ENCODE measurements at regions not wholly inside any gene's neighbourhood (a gene's known extent, or its start where the extent isn't known, plus 50 kb on each side); places are given as distances from the start of the nearest gene placed in this dataset.
"Not testable (repeated sequence)": the region's sequence is repeated elsewhere in the genome, so short reads cannot be mapped to it uniquely, and the experiment has no call there.

- DNase-seq: no peak
Observed at GRCh38 chr4:160257318-160257717, 1154.4 kb downstream of the RAPGEF2 start.

GRCh38 chr4:160265014-160265413 lies 1162.1 kb downstream of the RAPGEF2 start:
- DNase-seq: no peak

GRCh38 chr4:160265836-160266235 lies 1163.0 kb downstream of the RAPGEF2 start:
- no peak for DNase-seq

- no peak for DNase-seq
Observed at GRCh38 chr4:160276785-160277325, 1174.0 kb downstream of the RAPGEF2 start.

GRCh38 chr4:160283081-160283480 lies 1180.2 kb downstream of the RAPGEF2 start:
- no peak for DNase-seq

- no peak for DNase-seq
Observed at GRCh38 chr4:160284516-160284915, 1181.6 kb downstream of the RAPGEF2 start.

- DNase-seq: no peak
Observed at GRCh38 chr4:160286051-160286450, 1183.2 kb downstream of the RAPGEF2 start.

GRCh38 chr4:160296476-160296875 lies 1193.6 kb downstream of the RAPGEF2 start:
- DNase-seq: no peak

- DNase-seq: no peak
Observed at GRCh38 chr4:160299177-160299576, 1196.3 kb downstream of the RAPGEF2 start.

GRCh38 chr4:160299608-160300007 lies 1196.7 kb downstream of the RAPGEF2 start:
- no peak for DNase-seq

GRCh38 chr4:160316036-160316435 lies 1213.2 kb downstream of the RAPGEF2 start:
- DNase-seq: no peak

- no peak for DNase-seq
Observed at GRCh38 chr4:160318567-160319220, 1215.8 kb downstream of the RAPGEF2 start.

GRCh38 chr4:160319221-160319867 lies 1216.5 kb downstream of the RAPGEF2 start:
- DNase-seq: no peak

GRCh38 chr4:160319868-160320260 lies 1217.0 kb downstream of the RAPGEF2 start:
- no peak for DNase-seq

GRCh38 chr4:160326110-160326509 lies 1223.2 kb downstream of the RAPGEF2 start:
- no peak for DNase-seq

GRCh38 chr4:160347197-160347596 lies 1244.3 kb downstream of the RAPGEF2 start:
- no peak for DNase-seq

GRCh38 chr4:160350944-160351343 lies 1248.1 kb downstream of the RAPGEF2 start:
- no peak for DNase-seq

- no peak for DNase-seq
Observed at GRCh38 chr4:160352637-160353036, 1249.8 kb downstream of the RAPGEF2 start.

- no peak for DNase-seq
Observed at GRCh38 chr4:160353548-160353947, 1250.7 kb downstream of the RAPGEF2 start.

GRCh38 chr4:160362478-160362877 lies 1259.6 kb downstream of the RAPGEF2 start:
- no peak for DNase-seq

- DNase-seq: no peak
Observed at GRCh38 chr4:160364217-160364616, 1261.3 kb downstream of the RAPGEF2 start.

- not testable (repeated sequence) for DNase-seq
Observed at GRCh38 chr4:160364665-160365064, 1261.8 kb downstream of the RAPGEF2 start.

- DNase-seq: not testable (repeated sequence)
Observed at GRCh38 chr4:160365383-160365782, 1262.5 kb downstream of the RAPGEF2 start.

- DNase-seq: no peak
Observed at GRCh38 chr4:160370046-160370445, 1267.2 kb downstream of the RAPGEF2 start.

- no peak for DNase-seq
Observed at GRCh38 chr4:160371446-160371845, 1268.6 kb downstream of the RAPGEF2 start.
